NK-92 treated with Interleukin-12 subunit alpha and Interleukin-12 subunit beta, amount 100 ng/mL, for 24 hours (cell line): ENCODE measurements at regions not wholly inside any gene's neighbourhood (a gene's known extent, or its start where the extent isn't known, plus 50 kb on each side); places are given as distances from the start of the nearest gene placed in this dataset.

Experiments used
- DNase-seq: peaks from one replicate; lab custom pipeline; 2025; lab: John Stamatoyannopoulos, UW

DNA sequence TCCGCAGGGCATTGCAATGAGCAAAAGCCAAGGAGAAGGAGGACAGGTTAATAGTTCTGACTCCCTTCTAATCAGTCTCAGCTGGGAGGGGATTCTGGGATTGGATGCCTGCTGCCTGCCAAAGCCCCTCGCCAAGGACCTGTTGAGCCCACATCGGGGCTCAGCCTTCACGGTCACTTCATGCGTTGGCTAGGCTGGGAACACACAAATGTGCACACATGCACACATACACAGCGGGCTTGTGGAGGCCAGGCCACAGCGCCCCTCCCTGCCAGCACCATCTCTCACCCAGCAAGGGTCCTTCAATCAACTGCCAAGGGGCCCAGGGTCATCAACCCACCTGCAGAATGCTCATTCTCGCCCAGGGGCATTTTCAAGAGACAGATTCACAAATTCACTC lies 113.9 kb downstream of the C5orf15 start:
- DNase-seq: no peak

DNA sequence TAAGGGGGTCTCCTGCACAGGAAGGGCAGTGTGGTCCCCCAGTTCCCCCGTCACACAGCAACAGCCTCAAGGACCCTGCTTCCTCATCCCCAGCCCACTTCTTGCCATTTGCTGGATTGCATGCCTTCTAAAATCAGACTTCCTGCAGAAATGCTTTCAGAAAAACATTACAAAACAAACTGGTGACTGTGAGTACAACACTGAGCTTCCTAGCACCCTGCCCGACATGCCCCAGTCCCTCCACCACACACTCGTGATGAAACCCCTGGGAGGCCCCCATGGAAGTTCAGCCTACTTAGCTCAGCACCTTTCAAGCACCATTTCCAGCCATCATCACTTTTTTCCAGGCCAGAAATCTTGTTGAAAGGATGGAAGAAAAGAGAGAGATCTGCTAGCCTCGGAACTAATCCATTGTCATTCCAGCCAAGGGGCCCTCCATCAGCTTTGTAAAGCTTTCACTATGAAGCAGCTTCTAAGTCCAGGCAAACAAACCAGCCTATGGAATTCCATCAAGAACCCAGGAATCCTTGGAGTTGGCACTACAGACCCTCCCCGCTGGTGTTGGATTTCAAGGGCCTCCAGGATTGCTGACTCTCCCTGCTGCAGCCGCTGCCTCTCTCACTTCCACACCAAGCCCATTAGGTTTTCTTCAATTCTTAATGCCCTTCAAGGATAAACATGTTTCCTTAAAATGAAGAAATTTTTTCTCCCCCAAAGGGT lies 114.6 kb downstream of the C5orf15 start:
- DNase-seq: no peak

DNA sequence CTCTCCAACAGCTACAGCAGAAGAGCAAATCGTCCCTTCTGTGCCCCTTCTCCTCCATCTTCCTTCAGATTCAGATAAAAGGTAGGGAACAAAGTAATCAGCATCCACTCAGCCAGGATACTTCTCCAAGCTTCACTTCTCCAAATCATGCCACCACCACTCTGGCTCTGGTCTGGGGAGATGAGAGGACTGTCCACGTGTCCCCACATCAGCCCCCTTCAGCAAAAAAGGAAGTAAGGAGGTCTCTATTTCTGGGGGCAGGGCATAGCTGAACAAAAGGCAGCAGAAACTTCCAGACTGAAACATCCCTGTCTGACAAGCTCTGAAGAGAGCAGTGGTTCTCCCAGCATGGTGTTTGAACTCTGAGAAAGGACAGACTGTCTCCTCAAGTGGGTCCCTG lies 116.9 kb downstream of the C5orf15 start:
- DNase-seq: no peak

DNA sequence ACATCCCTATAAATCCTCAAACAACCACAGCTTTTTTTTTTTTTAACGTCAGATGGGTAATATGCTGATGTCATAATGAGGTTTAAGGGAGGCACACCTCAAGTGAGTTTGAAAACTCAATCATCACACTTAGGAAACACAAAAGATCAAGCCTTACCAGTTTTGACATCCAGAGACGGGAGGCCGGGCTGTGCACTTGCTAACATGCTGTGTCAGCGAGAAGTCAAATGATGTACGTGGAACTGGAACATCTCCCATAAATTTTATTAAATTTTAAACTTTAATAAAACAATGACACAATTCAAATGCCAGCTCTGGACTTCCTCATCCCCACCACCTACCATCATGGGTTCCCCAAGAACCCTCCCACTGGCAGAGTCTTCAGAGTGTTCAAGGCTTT lies 117.6 kb downstream of the C5orf15 start:
- DNase-seq: no peak

DNA sequence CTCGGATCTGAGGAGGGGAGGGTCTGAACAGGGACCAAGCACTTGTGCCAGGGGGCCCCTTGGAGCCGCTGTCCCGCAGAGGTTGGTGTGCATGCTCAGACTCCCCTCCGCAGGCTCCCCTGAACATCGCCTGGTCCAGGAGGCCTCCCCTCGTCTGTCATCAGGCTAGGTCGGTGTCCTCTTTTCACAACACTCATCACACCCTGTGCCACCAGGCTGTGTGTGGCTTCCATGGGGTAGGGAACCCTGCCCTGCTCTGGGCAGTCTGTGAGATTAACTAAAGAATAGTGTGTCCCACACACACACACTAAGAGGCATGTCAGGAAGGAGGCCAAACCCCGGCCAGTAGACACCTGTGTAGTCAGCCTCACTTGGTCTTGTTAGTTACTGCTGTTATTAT lies 119.3 kb downstream of the C5orf15 start:
- no peak for DNase-seq

DNA sequence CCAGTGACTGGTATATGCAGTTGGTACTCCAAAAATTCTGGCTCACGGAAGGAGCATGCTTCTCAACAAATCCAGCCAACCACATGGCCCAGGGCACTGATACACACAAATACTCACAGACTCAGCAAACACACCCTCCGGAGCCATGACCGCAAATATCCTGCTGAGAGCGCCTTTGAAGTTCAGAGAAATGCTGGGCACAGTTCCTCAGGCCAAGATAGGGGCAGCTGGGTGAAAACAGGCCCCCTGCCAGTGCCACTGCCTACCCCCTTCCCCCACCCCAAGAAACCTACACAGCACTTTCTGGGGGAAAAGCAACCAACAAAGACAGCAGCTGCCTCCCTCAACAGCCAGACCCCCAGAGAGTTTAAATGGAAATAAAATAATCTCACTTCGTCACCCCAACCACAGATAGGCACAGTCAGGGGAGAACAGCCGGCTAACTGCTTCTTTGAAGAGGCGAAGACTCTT lies 120.0 kb downstream of the C5orf15 start:
- DNase-seq: no peak

DNA sequence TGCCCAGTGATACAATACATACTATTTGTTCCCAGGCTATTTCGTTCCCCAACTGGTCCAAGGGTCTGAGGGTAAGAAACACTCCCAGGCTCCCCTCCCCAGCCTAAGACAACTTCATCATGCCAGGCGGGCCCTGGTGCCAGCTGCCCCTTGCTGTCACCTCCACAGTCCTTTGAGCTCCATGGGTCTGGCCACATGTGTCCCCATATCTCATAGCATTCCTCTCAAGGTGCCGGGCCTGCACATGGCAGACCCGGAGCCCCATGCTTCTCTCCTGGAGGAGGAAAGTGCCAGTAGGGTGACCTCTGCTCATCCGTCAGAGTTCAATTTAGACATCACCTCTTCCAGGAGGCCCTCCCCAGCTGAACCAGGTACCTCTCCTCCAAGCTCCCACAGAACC lies 120.5 kb downstream of the C5orf15 start:
- no peak for DNase-seq

DNA sequence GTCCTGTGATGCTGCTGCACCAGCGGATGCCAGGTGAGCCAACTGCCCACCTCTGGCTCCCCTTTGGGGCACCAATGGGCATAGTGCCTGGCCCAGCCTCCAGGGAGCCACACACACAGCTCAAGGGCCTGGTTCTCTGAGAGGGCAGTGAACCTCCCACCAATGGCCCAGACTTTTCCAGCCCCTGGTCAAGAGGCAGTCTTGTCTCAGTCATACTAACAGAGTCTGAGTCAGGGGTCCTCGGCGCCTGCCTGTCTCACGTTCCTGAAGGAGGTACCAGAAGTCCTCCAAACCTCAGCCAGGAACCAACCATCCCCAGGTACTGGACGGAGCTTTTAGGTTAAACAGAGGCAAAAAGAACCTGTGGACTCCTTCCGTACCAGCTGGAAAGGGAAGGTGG lies 121.1 kb downstream of the C5orf15 start:
- DNase-seq: no peak

DNA sequence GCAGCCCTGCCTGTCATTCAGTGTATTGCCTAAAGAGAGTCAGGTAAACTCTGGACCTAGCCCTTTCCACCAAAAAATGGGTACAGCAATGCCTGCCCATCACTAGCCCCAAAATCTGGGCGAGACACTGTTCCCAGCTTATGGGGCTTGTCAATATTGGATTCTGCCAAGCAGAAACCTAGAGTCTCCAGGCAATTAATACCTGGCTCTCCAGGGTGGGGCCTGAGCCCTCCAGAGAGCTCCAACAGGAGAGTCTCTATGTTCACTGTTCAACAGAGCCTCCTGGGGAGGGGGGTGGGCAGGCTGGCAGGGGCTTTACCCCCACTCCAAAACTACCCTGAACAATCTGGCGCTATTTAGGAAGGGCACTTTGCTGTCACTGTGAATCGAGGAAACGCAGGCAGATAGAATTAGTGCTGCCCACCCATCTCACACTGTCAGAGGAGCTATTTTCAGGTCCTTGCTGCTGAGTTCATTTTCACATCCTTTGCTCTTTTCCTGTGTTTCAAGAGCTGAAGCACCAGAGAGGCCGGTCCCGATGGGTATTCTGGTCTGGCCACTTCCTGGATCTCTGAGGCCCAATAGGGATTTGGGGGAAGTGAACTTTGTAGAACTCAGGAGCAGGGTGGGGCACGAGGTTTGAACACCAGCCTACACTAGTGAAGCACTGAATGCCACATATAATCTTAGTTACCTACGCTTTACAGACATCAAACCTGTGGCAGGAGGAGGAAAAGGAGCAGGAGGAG lies 121.8 kb downstream of the C5orf15 start:
- no peak for DNase-seq

DNA sequence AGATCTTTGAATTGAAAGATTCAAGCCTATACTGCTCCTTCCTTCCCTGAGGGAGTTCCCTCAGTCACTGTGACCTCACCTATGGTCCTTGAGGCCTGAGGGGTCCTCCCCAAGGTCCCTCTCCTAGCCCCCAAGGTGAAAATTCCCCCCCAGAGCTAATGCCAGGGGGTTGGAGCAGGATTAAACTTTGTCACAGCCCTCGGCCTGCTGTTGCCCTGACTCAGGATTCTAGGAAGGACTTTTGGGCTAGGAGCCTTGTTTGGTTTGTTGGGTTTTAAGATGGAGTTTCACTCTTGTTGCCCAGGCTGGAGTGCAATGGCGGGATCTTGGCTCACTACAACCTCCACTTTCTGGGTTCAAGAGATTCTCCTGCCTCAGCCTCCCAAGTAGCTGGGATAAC lies 123.2 kb downstream of the C5orf15 start:
- DNase-seq: no peak

DNA sequence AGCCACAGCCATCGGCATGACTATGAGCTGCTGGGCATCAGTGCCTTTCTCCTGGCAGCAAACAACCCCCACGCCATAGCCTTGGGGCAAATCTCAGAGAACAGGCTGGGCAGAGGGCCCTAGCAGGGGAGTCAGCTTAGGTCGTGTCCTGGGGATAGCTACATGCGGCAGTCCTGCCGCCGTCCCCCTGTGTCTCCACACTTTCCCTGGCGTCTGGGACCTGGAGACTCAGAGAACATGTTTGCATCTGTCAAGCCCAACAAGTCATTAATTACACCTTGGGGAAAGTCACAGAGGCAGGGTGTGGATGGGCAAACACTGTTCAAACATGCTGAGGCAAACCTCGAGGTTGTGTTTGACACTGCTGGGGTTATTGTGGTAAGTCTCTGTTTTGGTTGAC lies 123.6 kb downstream of the C5orf15 start:
- DNase-seq: no peak

DNA sequence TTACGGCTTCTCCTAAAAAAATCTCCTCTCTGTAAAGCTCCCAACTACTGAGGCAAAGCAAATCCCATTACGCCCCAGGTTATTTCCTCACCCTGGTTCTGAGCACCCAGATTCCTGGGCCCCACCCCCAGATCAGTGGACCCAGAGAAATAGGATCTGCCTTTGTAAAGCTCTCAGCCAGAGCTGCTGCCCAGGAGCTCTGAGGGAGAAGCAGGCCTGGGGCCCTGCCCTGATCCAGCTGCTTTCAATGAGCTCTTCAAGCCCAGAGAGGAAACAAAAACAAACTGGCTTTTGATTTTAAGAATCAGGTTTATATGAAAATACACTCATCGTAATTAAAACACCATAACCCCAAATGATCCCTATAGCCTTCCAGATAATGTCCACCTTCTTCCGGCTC lies 124.5 kb downstream of the C5orf15 start:
- DNase-seq: no peak

DNA sequence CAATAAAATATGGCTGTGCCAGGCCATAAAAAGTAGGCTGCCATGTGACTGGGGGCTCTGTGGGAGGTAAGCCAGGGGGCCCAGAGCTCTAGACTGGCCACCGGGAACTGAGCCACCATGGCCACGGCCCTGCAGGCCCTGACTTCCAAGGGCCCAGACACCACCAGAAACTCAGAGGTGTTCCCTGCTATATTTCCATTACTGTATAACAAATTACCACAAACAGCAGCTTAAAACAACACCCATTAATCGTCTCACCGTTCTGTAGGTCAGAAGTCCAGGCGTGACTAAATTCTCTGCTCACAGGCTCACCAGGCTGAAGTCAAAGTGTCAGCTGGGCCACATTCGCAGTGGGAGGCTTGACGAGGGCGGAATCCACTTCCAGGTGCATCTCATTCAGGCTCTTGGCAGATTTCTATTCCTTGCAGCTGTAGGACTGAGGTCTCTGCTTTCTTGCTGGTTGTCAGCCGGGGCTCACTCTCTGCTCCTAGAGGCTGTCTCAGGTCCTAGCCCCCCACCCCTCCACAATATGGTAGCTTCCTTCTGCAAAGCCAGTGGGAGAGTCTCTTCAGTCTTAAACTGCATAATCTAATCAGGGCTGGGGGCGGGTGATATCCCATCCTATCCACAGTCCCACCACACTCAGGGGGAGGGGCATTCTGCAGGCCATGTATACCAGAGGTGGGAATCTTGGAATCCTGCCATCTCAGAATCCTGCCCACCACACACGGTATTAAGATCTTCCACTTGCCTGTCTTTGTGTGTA lies 125.4 kb downstream of the C5orf15 start:
- no peak for DNase-seq

DNA sequence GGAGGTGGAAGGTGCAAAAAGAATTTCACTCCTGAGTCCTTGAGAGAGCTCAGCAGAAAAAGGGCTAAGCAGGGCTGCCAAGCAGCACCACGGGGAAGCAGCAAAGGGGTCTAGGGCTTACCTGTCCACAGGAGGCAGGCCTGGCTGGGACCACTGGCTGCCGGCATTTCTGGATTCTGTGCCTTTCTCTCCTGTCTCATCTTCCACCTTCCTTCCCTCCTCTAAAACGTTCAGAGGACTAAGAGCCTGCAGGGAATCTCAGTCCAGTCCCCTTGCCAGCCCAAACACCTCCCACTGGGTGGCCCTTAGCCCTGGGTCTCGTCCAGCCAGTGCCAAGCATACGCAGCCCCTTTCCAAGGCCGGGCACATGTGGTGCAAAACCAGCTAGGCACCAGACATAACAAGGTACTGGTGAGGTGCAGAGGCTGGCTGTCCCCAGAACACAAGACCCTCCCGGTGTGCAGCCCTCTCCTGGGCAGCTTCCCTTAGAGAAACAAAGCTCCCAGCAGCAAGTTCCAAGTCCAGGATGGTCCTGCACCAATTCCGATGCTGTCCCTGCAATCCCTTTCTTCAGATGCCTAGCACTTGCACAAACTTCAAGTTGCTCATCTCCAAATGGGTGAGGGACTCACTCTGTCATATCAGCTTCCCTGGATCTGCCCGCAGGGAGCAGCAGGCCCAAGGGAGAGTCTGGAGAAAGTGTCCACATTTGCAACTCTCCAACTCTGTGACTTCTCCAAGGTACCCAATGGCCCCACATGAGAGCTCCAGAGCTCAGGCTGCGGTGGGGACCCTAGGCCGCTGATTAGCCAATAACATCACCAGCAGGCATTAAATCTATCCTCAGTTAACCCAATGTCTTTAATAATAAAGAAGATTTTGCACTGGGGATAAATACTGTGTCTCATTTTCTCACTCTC lies 126.3 kb downstream of the C5orf15 start:
- no peak for DNase-seq

DNA sequence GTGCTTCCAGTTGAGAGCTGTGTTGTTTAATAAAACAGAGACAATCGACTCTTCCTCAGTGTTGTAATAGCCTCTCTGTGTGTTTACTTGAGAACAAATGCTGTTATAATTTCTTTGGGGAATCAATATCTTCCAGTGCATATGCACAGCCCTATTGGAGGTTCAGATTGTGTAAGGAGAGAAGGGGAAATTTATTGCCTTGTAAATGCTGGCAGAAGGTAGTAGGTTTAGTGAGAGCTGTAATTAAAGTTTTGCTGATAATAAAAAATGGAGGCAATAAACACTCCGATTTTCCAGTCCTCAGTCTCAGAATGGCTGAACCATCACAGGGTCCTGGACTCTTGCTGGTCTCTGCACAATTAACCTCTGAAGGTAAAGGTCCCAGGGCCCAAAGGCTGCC lies 128.3 kb downstream of the C5orf15 start:
- DNase-seq: no peak

DNA sequence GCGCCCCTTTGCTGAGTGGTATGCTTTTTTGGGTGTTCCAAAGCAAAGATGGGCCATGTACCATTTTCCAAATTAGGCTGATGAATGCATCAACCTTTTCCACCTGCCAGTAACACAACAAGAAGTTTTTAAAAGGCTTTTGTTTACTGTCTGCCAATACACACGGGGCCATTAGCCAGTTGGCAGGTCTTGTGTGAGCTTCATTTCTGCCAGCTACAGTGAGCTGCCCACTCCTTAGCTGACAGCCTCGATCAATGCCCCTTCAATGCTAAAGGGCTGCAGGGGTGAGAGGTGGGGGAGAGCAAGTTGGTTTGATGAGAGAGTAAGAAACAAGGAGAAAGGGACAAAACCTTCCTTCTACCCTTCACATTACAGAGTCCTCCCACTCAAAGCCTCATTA lies 128.7 kb downstream of the C5orf15 start:
- DNase-seq: no peak

DNA sequence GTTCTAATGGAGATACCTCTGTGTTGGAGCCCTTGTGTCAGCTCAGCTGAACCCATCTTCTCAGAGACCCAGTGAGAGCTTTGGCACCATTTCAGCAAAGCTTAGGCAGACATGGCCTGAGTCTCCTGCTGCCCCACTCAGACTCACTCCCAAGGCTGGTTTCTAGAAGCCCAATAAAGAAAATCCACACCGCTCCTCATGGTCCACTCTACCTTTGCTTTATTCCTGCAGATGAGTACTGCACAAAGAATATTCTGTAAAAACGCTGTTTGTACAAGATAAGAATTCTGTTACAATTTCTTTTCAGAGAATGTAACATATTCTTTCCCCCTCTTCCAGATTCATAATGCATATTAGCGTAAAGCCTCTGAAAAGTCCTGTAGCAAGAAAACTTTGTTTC lies 129.3 kb downstream of the C5orf15 start:
- DNase-seq: no peak

DNA sequence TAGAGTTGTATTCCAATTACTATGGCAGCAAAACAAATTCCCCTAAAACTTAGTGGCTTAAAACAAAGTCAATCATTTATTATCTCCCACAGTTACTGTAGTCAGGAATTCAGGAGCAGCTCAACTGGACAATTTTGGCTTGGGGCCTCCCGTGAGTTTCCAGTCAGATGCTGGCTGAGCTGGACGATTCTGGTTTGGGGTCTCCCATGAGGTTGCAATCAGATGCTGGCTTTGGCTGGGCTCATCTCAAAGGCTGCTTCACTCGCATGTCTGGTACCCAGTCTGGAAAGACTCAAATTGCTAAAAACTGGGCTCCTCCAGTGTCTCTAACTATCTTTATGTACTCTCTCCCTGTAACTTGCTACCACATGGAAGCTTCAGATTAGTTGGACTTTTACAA lies 130.1 kb downstream of the C5orf15 start:
- DNase-seq: no peak

DNA sequence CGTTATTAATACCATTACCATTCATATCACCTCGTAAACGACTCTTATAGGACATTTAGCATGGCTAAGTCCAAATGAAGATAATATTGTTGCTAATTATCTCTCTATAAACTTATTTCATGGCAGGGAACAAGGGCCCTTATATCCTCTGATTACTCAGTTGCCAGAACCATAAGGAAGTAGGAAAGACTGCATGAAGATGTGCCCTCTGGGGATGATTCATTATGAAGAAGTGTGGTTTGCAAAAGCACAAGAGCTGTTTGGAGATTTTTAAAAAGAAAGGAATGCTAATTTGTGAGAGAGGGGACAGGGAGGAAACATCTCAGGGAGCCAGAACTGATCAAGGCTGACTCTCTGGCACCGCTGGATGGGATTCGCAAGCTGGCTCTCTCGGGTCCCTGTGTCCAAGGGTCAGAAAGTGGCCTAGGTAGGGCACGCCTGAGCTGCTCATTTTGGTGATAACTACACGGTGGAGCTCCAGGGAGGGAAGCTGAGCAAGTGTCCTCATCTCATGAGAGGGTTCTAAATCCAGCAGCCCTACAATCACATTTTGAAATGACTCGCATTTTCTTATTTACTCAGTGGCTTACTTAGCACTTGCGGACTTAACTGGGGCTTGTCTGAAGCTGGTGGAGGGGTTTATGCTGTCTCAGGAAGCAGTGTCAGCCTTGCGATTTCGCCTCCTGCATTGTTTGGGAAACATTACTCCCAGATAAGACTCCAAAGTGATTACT lies 136.8 kb downstream of the C5orf15 start:
- DNase-seq: no peak

DNA sequence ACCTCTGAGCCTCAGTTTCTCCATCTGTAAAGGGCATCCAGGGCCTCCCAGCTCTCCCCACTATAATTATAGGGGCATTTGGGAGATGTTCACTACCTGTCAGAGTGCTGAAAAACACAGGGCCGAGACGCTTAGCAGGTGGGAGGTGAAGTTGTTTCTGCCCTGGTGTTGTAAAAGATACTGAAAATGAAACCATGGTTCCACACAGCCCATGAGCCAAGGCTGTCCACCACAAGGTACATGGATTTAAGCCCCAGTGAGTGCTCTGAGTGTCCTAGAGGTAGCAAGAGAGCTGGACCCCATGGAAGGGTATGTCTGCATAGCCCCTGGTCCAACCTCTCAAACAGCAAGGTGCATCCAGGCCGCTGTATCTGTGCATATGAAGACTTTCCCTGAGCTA lies 137.5 kb downstream of the C5orf15 start:
- no peak for DNase-seq

DNA sequence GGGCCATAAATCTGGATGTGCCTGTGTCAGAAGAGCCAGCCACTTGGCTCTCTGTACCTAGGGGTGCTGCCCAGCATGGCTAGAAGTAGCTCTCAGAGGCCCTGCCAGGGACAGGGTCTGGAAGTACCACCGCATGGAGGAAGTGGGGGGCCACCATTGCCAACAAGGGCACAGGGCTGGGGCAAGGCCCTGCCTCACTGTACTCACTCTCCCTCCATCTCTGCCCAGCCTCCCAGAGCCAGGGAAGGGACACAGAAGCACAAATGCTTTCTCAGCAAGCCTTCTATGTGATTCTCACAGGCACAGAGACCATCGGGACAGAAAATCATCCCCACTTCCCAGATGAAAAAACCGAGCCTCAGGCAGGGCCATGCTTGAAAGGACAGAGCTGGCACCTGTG lies 138.1 kb downstream of the C5orf15 start:
- DNase-seq: no peak
